SK-N-SH (cell line): ENCODE measurements at regions not wholly inside any gene's neighbourhood (a gene's known extent, or its start where the extent isn't known, plus 50 kb on each side); places are given as distances from the start of the nearest gene placed in this dataset.

ENCODE experiments used
- FOXJ3 ChIP-seq: sonication (generic); formaldehyde crosslinking; IDR thresholded peaks from 2 replicates; pipeline ENCODE4 v1.5.1; 2020; ENCODE audit warnings: mild to moderate bottlenecking, missing genetic modification reagents
- POLR2AphosphoS5 ChIP-seq: IDR thresholded peaks from 2 replicates; pipeline ENCODE4 v1.6.1; 2012; ENCODE audit warnings: low read depth, low read length
- RAD21 ChIP-seq: IDR thresholded peaks from 2 replicates; pipeline ENCODE4 v1.6.1; 2012; ENCODE audit warnings: mild to moderate bottlenecking, low read length
- SIN3A ChIP-seq: IDR thresholded peaks from 2 replicates; pipeline ENCODE4 v1.6.1; 2012; ENCODE audit warnings: low read depth, mild to moderate bottlenecking, low read length, moderate library complexity, borderline replicate concordance
- TF ChIP-seq, protein P1 (sequence below): fragments of 200-600 bp; sonication (generic); IDR thresholded peaks from 2 replicates; pipeline ENCODE4 v1.6.1; 2017; ENCODE audit warnings: antibody characterized with exemption, mild to moderate bottlenecking, moderate library complexity

GRCh38 chr17:70771804-70772386 is 602.6 kb downstream of the KCNJ2 start:
- TF ChIP-seq, protein P1, sequence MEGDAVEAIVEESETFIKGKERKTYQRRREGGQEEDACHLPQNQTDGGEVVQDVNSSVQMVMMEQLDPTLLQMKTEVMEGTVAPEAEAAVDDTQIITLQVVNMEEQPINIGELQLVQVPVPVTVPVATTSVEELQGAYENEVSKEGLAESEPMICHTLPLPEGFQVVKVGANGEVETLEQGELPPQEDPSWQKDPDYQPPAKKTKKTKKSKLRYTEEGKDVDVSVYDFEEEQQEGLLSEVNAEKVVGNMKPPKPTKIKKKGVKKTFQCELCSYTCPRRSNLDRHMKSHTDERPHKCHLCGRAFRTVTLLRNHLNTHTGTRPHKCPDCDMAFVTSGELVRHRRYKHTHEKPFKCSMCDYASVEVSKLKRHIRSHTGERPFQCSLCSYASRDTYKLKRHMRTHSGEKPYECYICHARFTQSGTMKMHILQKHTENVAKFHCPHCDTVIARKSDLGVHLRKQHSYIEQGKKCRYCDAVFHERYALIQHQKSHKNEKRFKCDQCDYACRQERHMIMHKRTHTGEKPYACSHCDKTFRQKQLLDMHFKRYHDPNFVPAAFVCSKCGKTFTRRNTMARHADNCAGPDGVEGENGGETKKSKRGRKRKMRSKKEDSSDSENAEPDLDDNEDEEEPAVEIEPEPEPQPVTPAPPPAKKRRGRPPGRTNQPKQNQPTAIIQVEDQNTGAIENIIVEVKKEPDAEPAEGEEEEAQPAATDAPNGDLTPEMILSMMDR = no peak
- TF ChIP-seq POLR2AphosphoS5 = no peak
- no peak for TF ChIP-seq FOXJ3 (CRISPR knock-in tag)
- TF ChIP-seq SIN3A = no peak
- TF ChIP-seq RAD21 = no peak
